Lung (tissue), 11 donors: ENCODE measurements at regions not wholly inside any gene's neighbourhood (a gene's known extent, or its start where the extent isn't known, plus 50 kb on each side); places are given as distances from the start of the nearest gene placed in this dataset.

Experiments used
- ATAC-seq: fragments of 200-7000 bp; cut with Tn5 transposase; one replicate; pipeline ENCODE4 v1.9.1; 2020; ENCODE audit warnings: moderate number of reproducible peaks; ENCODE audit not compliant: insufficient read depth, low FRiP score
- DNase-seq, 3 donors: peaks; one replicate each; pipeline ENCODE4 v3.0.0-alpha.2; 2013 to 2017
- H3K27ac ChIP-seq, 2 donors: one replicate each; pipeline ENCODE4 v1.5.1; 2013; ENCODE audit warnings: mild to moderate bottlenecking in 2 of 2, moderate library complexity in 2 of 2, control low read depth in 1 of 2, inconsistent platforms in 1 of 2, low read depth in 1 of 2, low read length in 1 of 2
- H3K27me3 ChIP-seq, 3 donors: one replicate each; pipeline ENCODE4 v1.5.1; 2013; ENCODE audit warnings: low read length in 2 of 3; ENCODE audit not compliant: control insufficient read depth in 3 of 3, insufficient read depth in 3 of 3
- H3K36me3 ChIP-seq, 4 donors: one replicate each; pipeline ENCODE4 v1.5.1; 2013; ENCODE audit warnings: low read length in 4 of 4, mild to moderate bottlenecking in 1 of 4, moderate library complexity in 1 of 4; ENCODE audit not compliant: control insufficient read depth in 4 of 4, insufficient read depth in 4 of 4
- H3K4me1 ChIP-seq, 5 donors: one replicate each; pipeline ENCODE4 v1.5.1; 2013; ENCODE audit warnings: low read length in 5 of 5, mild to moderate bottlenecking in 2 of 5, moderate library complexity in 1 of 5; ENCODE audit not compliant: control insufficient read depth in 5 of 5, insufficient read depth in 5 of 5
- H3K4me3 ChIP-seq: one replicate; pipeline ENCODE4 v1.5.1; 2013; ENCODE audit warnings: mild to moderate bottlenecking, control low read depth, moderate library complexity
- H3K9ac ChIP-seq, 2 donors: one replicate each; pipeline ENCODE4 v1.5.1; 2013; ENCODE audit warnings: low read length in 2 of 2, control low read depth in 1 of 2; ENCODE audit not compliant: insufficient read depth in 1 of 2
- H3K9me3 ChIP-seq, 4 donors: one replicate each; pipeline ENCODE4 v1.5.1; 2013; ENCODE audit warnings: low read length in 3 of 4, mild to moderate bottlenecking in 1 of 4, moderate library complexity in 1 of 4; ENCODE audit not compliant: control insufficient read depth in 4 of 4, insufficient read depth in 3 of 4
- CTCF ChIP-seq: IDR thresholded peaks from 2 replicates; pipeline ENCODE4 v1.5.1; 2012; ENCODE audit warnings: mild to moderate bottlenecking; ENCODE audit errors: control extremely low read depth, extremely low read depth
- WGBS, 2 donors: extraction: QIAGEN DNeasy Blood & Tissue Kit; methylation state at CpG; one replicate each; pipeline ENCODE4 v1.1.7; 2013; 5-methylcytosine and 5-hydroxymethylcytosine counted together
- donor health status: control.
- donor health status: control.
- donor health status: Bipolar disorder and iron deficiency.
- donor health status: healthy.
- donor health status: DM: yes; HTN: yes; CAD: no.

GRCh38 chr6:16953446-16953845 is 148.4 kb upstream of the STMND1 start:
- H3K27me3 ChIP-seq = no peaks in the 10 kb centered on the region
- no peak overlapping the region for H3K4me3 ChIP-seq
- 95 to 96% methylated on average over 1 of the region's 1 CpG for WGBS, 2 donors
- no peak overlapping the region for H3K9ac ChIP-seq
- H3K4me1 ChIP-seq = peaks cover 0 to 14% (median 8%) of the 10 kb centered on the region in 5 donors
- DNase-seq = no peak
- no peaks in the 10 kb centered on the region for H3K9me3 ChIP-seq
- TF ChIP-seq CTCF = no peak
- no peak overlapping the region for H3K27ac ChIP-seq
- no peak for ATAC-seq
- H3K36me3 ChIP-seq = no peaks in the 10 kb centered on the region

- 88 to 94% methylated on average over 1 of the region's 1 CpG for WGBS, 2 donors
- no peak for TF ChIP-seq CTCF
Measured at GRCh38 chr6:16950825-16951495, 150.9 kb upstream of the STMND1 start.

DNA sequence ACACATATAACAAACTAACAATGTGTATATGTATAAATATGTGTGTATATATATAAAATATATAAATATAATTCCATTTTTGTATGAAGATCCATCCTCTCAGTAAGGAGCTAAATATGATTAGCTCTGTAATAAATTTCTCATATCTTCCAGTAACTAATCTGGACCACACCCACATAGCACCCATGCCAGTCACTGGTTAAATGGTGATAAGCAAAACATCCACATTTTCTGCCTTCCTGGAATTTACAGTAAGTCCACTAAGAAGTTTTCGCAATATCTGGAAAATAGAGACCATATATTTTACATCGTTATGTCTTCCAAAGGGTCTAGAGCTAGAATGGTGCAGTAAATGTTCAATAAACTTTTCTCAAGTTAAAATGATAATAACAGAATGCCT is 151.5 kb upstream of the STMND1 start:
- H3K27ac ChIP-seq = no peak overlapping the region
- no peak overlapping the region for H3K9ac ChIP-seq
- no peak overlapping the region for H3K4me3 ChIP-seq
- H3K27me3 ChIP-seq = no peaks in the 10 kb centered on the region
- DNase-seq (no peak), ATAC-seq (no peak)
- no peaks in the 10 kb centered on the region for H3K36me3 ChIP-seq
- WGBS, 2 donors = 93 to 96% methylated on average over 2 of the region's 2 CpGs
- no peak for TF ChIP-seq CTCF
- no peaks in the 10 kb centered on the region for H3K9me3 ChIP-seq
- H3K4me1 ChIP-seq = peaks cover 0 to 34% (median 21%) of the 10 kb centered on the region in 5 donors

More at GRCh38 chr6:16950825-16951495, 150.9 kb upstream of the STMND1 start:
- no peaks in the 10 kb centered on the region for H3K27me3 ChIP-seq
- H3K36me3 ChIP-seq = no peaks in the 10 kb centered on the region
- no peak overlapping the region for H3K27ac ChIP-seq
- ATAC-seq (no peak), DNase-seq (no peak)
- H3K9ac ChIP-seq = no peak overlapping the region
- H3K9me3 ChIP-seq = no peaks in the 10 kb centered on the region
- no peak overlapping the region for H3K4me3 ChIP-seq
- peaks cover 0 to 32% (median 19%) of the 10 kb centered on the region in 5 donors for H3K4me1 ChIP-seq

DNA sequence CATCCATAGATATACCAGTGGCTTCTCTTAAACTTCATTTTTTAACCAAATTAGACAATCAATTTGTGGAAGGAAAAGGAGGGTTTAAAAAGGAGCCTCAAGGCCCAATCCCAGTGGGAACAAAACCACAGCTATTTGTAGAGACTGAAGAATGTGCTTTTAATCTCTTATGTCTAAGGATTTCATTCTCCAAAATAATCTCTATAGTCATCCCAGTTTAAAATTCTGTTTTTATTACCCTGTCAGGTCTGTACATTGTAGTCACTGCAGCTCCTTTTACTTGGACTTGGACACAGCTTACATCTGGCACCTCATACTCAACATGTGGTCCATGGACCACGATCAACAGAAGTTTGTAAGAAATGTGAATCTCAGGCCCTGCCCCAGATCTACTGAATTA is 152.1 kb upstream of the STMND1 start:
- H3K4me1 ChIP-seq = peaks cover 0 to 36% (median 21%) of the 10 kb centered on the region in 5 donors
- 73 to 74% methylated on average over 1 of the region's 1 CpG for WGBS, 2 donors
- H3K9me3 ChIP-seq = no peaks in the 10 kb centered on the region
- H3K36me3 ChIP-seq = no peaks in the 10 kb centered on the region
- H3K27me3 ChIP-seq = no peaks in the 10 kb centered on the region
- TF ChIP-seq CTCF = no peak
- H3K4me3 ChIP-seq = no peak overlapping the region
- DNase-seq (no peak), ATAC-seq (no peak)
- H3K9ac ChIP-seq = no peak overlapping the region
- H3K27ac ChIP-seq = no peak overlapping the region
